ENCODE measurements at regions not wholly inside any gene's neighbourhood (a gene's known extent, or its start where the extent isn't known, plus 50 kb on each side); places are given as distances from the start of the nearest gene placed in this dataset.

GRCh38 chr1:208541225-208541855, 297.2 kb upstream of the PLXNA2 start (continued):
- TF ChIP-seq ZFP37 (tag by site-specific recombination; IDR thresholded peaks at IDR 0.05), result no peak
- no peak for TF ChIP-seq KLF17 (tag by site-specific recombination; IDR thresholded peaks at IDR 0.05)
- TF ChIP-seq ZNF416 (tag by site-specific recombination; IDR thresholded peaks at IDR 0.05), result no peak
- no peak for TF ChIP-seq KLF7 (tag by site-specific recombination; IDR thresholded peaks at IDR 0.05; ENCODE audit: borderline replicate concordance)

GRCh38 chr1:208542309-208542708, 298.1 kb upstream of the PLXNA2 start:
- H3K27ac ChIP-seq (ENCODE audit: extremely low read depth, low read depth, low read length), result no peak overlapping the region

GRCh38 chr1:208544053-208544452, 299.9 kb upstream of the PLXNA2 start:
- CTCF ChIA-PET, result interaction anchor here (0.7 to 1.1 kb wide), 2 partner anchors 25 to 646 kb away, joined by 3 read pairs; no protein-coding TSS in a partner anchor
- H3K4me3 ChIP-seq (ENCODE audit: low read depth, low read length), result no peak overlapping the region

More at GRCh38 chr1:208542309-208542708, 298.1 kb upstream of the PLXNA2 start:
- no peak overlapping the region for H3K4me3 ChIP-seq (ENCODE audit: low read depth, low read length)
- ChIA-PET POLR2A (no interaction called here), CTCF (interaction anchor here (1.2 kb wide), 1 partner anchor 8 kb away, joined by 3 read pairs; no protein-coding TSS in a partner anchor)
- TF ChIP-seq ZNF544 (tag by site-specific recombination; IDR thresholded peaks at IDR 0.05), result no peak
- no peak for TF ChIP-seq HOXC10 (CRISPR knock-in tag; IDR thresholded peaks at IDR 0.05)
- TF ChIP-seq HOXD13 (CRISPR knock-in tag; IDR thresholded peaks at IDR 0.05; ENCODE audit: borderline replicate concordance), result no peak
- no peak for TF ChIP-seq ZBTB11 (tag by site-specific recombination; conservative IDR thresholded peaks at IDR 0.05; ENCODE audit: low read depth)
- TF ChIP-seq ZNF830 (tag by site-specific recombination; IDR thresholded peaks at IDR 0.05; ENCODE audit: low read depth), result no peak
- TF ChIP-seq OVOL3 (tag by site-specific recombination; IDR thresholded peaks at IDR 0.05), result no peak
- TF ChIP-seq ZNF2 (tag by site-specific recombination; IDR thresholded peaks at IDR 0.05), result no peak
- TF ChIP-seq KLF1 (tag by site-specific recombination; IDR thresholded peaks at IDR 0.05), result no peak
- TF ChIP-seq ZNF629 (tag by site-specific recombination; IDR thresholded peaks at IDR 0.05), result no peak
- no peaks in the 10 kb centered on the region for H3K36me3 ChIP-seq (ENCODE audit: control insufficient read depth in 2 of 2, insufficient read depth in 1 of 2, low read length in 2 of 2)
- H3K4me1 ChIP-seq (ENCODE audit: control insufficient read depth, insufficient read depth, low read length), result no peaks in the 10 kb centered on the region
- no peaks in the 10 kb centered on the region for H3K9me3 ChIP-seq (ENCODE audit: control insufficient read depth, insufficient read depth, low read depth, low read length)

GRCh38 chr1:208544794-208545193, 300.6 kb upstream of the PLXNA2 start:
- H3K9me3 ChIP-seq (ENCODE audit: control insufficient read depth, insufficient read depth, low read depth, low read length), result no peaks in the 10 kb centered on the region
- H3K4me3 ChIP-seq (ENCODE audit: low read depth, low read length), result no peak overlapping the region
- H3K36me3 ChIP-seq (ENCODE audit: control insufficient read depth in 2 of 2, insufficient read depth in 1 of 2, low read length in 2 of 2), result no peaks in the 10 kb centered on the region
- POLR2A ChIA-PET, result no interaction called here
- CTCF ChIA-PET, result interaction anchor here (0.7 to 1.1 kb wide), 2 partner anchors 26 to 647 kb away, joined by 3 read pairs; no protein-coding TSS in a partner anchor
- no peaks in the 10 kb centered on the region for H3K4me1 ChIP-seq (ENCODE audit: control insufficient read depth, insufficient read depth, low read length)
- no peak overlapping the region for H3K27ac ChIP-seq (ENCODE audit: extremely low read depth, low read depth, low read length)
- TF ChIP-seq ZBTB49 (tag by site-specific recombination; IDR thresholded peaks at IDR 0.05; ENCODE audit: low read depth), result no peak
- no peak for TF ChIP-seq PATZ1 (tag by site-specific recombination; IDR thresholded peaks at IDR 0.05)

More at GRCh38 chr1:208544053-208544452, 299.9 kb upstream of the PLXNA2 start:
- no peak overlapping the region for H3K27ac ChIP-seq (ENCODE audit: extremely low read depth, low read depth, low read length)
- no peaks in the 10 kb centered on the region for H3K9me3 ChIP-seq (ENCODE audit: control insufficient read depth, insufficient read depth, low read depth, low read length)
- no peaks in the 10 kb centered on the region for H3K4me1 ChIP-seq (ENCODE audit: control insufficient read depth, insufficient read depth, low read length)
- TF ChIP-seq ZNF48 (tag by site-specific recombination; IDR thresholded peaks at IDR 0.05) (no peak), ZNF558 (tag by site-specific recombination; IDR thresholded peaks at IDR 0.05) (no peak), ZNF19 (tag by site-specific recombination; IDR thresholded peaks at IDR 0.05; ENCODE audit: low read depth) (no peak), OSR2 (tag by site-specific recombination; IDR thresholded peaks at IDR 0.05) (no peak)
- no peaks in the 10 kb centered on the region for H3K36me3 ChIP-seq (ENCODE audit: control insufficient read depth in 2 of 2, insufficient read depth in 1 of 2, low read length in 2 of 2)
- POLR2A ChIA-PET, result no interaction called here
